H1 (cell line): ENCODE measurements at regions not wholly inside any gene's neighbourhood (a gene's known extent, or its start where the extent isn't known, plus 50 kb on each side); places are given as distances from the start of the nearest gene placed in this dataset.

Source experiments
- CTCF ChIA-PET: fragments of 300-600 bp; sonication (Branson Sonifier 250); formaldehyde crosslinking; loops from one replicate; lab custom pipeline; 2021; ENCODE audit not compliant: partially characterized antibody; lab: Charles Lee
- POLR2A ChIA-PET: fragments of 300-600 bp; sonication (Branson Sonifier 250); formaldehyde crosslinking; loops from one replicate; lab custom pipeline; 2021; ENCODE audit warnings: inconsistent platforms; ENCODE audit not compliant: partially characterized antibody; lab: Charles Lee
- DNase-seq, 2 experiments: peaks; one replicate each; pipeline versions ENCODE4 v3.0.0 to v3.0.0-alpha.2; 2010 to 2022; ENCODE audit warnings: low spot score in 2 of 2, low read depth in 1 of 2, mixed read lengths in 1 of 2
- FAIRE-seq: peaks from 2 replicates; lab custom pipeline; 2011; peaks lifted over from hg19 to GRCh38; lab: Jason Lieb, UNC
- H2AFZ ChIP-seq: 2 replicates; pipeline ENCODE4 v1.8.1; 2012; ENCODE audit warnings: low read length, inconsistent platforms
- H2AK5ac ChIP-seq: 2 replicates; pipeline ENCODE4 v1.6.1; 2013; ENCODE audit warnings: low read depth, low read length
- H2BK120ac ChIP-seq: replicated peaks from 2 replicates; pipeline ENCODE3; 2013; ENCODE audit warnings: low read depth, low read length, inconsistent platforms
- H2BK12ac ChIP-seq: 2 replicates; pipeline ENCODE4 v1.6.1; 2013; ENCODE audit warnings: low read depth, low read length
- H2BK15ac ChIP-seq: 2 replicates; pipeline ENCODE4 v1.6.1; 2013; ENCODE audit warnings: low read length
- H2BK20ac ChIP-seq: 2 replicates; pipeline ENCODE4 v1.6.1; 2013; ENCODE audit warnings: low read length
- H2BK5ac ChIP-seq: 2 replicates; pipeline ENCODE4 v1.6.1; 2013; ENCODE audit warnings: low read depth, low read length
- H3K14ac ChIP-seq: 2 replicates; pipeline ENCODE4 v1.6.1; 2013; ENCODE audit warnings: inconsistent platforms; ENCODE audit not compliant: insufficient read length
- H3K18ac ChIP-seq: 2 replicates; pipeline ENCODE4 v1.6.1; 2013; ENCODE audit warnings: low read length; ENCODE audit errors: extremely low read depth
- H3K23ac ChIP-seq: 2 replicates; pipeline ENCODE4 v1.6.1; 2013; ENCODE audit warnings: inconsistent platforms; ENCODE audit not compliant: insufficient read length
- H3K23me2 ChIP-seq: 2 replicates; pipeline ENCODE4 v1.6.1; 2013; ENCODE audit warnings: low read depth, low read length
- H3K27ac ChIP-seq: 2 replicates; pipeline ENCODE4 v1.6.1; 2011; ENCODE audit warnings: low read depth, low read length, inconsistent platforms
- H3K27me3 ChIP-seq, 4 experiments: replicated peaks in 1 of 4; 1 replicate in 1 of 4; 2 replicates in 3 of 4; pipeline versions ENCODE4 v1.6.1 to v1.8.1; 2011 to 2013; ENCODE audit warnings: low read length in 3 of 4, mild to moderate bottlenecking in 3 of 4, inconsistent platforms in 2 of 4, mixed read lengths in 2 of 4, moderate library complexity in 1 of 4; ENCODE audit not compliant: control insufficient read depth in 3 of 4, insufficient read depth in 3 of 4; ENCODE audit errors: extremely low read depth in 1 of 4
- H3K36me3 ChIP-seq, 4 experiments: 2 replicates each; pipeline versions ENCODE4 v1.6.1 to v1.8.1; 2011 to 2013; ENCODE audit warnings: mild to moderate bottlenecking in 4 of 4, low read length in 3 of 4, moderate library complexity in 2 of 4, control low read depth in 1 of 4, inconsistent platforms in 1 of 4; ENCODE audit not compliant: insufficient read depth in 4 of 4, control insufficient read depth in 2 of 4
- H3K4ac ChIP-seq: replicated peaks from 2 replicates; pipeline ENCODE3; 2013; ENCODE audit warnings: low read length, low read depth, mixed read lengths, inconsistent platforms; ENCODE audit not compliant: insufficient read length
- H3K4me1 ChIP-seq, 4 experiments: replicated peaks in 1 of 4; 1 replicate in 1 of 4; 2 replicates in 3 of 4; pipeline versions ENCODE4 v1.6.1 to v1.8.1; 2011 to 2013; ENCODE audit warnings: low read length in 3 of 4, inconsistent platforms in 2 of 4, mixed read lengths in 1 of 4; ENCODE audit not compliant: insufficient read depth in 4 of 4, control insufficient read depth in 3 of 4
- H3K4me2 ChIP-seq, 2 experiments: 2 replicates each; pipeline versions ENCODE4 v1.6.1 to v1.8.1; 2011 to 2013; ENCODE audit warnings: low read depth in 2 of 2, low read length in 2 of 2, control low read depth in 1 of 2, inconsistent platforms in 1 of 2, mild to moderate bottlenecking in 1 of 2; ENCODE audit not compliant: insufficient read depth in 1 of 2
- H3K4me3 ChIP-seq, 4 experiments: fragments of 200-600, 300-600 bp in 1 of 4; sonication (generic), shearing (Covaris generic), sonication (Bioruptor Twin) in 1 of 4; 2 replicates each; pipeline versions ENCODE4 v1.5.1 to v1.8.1; 2011 to 2016; ENCODE audit warnings: low read length in 4 of 4, low read depth in 3 of 4, control low read depth in 2 of 4, inconsistent platforms in 2 of 4, mild to moderate bottlenecking in 2 of 4, mixed read lengths in 1 of 4, moderate library complexity in 1 of 4; ENCODE audit not compliant: insufficient read depth in 2 of 4; ENCODE audit errors: extremely low read depth in 1 of 4
- H3K56ac ChIP-seq: replicated peaks from 2 replicates; pipeline ENCODE3; 2013; ENCODE audit warnings: low read depth, mild to moderate bottlenecking, mixed read lengths, low read length, inconsistent platforms; ENCODE audit not compliant: insufficient read length
- H3K79me1 ChIP-seq: 2 replicates; pipeline ENCODE4 v1.6.1; 2013; ENCODE audit warnings: low read depth, low read length, control low read depth
- H3K79me2 ChIP-seq, 2 experiments: 2 replicates each; pipeline versions ENCODE4 v1.6.1 to v1.8.1; 2012 to 2013; ENCODE audit warnings: low read length in 2 of 2, mild to moderate bottlenecking in 2 of 2, inconsistent platforms in 1 of 2; ENCODE audit not compliant: insufficient read depth in 2 of 2, control insufficient read depth in 1 of 2
- H3K9ac ChIP-seq, 4 experiments: replicated peaks in 1 of 4; 1 replicate in 1 of 4; 2 replicates in 3 of 4; pipeline versions ENCODE4 v1.6.1 to v1.8.1; 2011 to 2013; ENCODE audit warnings: low read depth in 3 of 4, low read length in 3 of 4, control low read depth in 2 of 4, mild to moderate bottlenecking in 2 of 4, moderate library complexity in 2 of 4, inconsistent platforms in 1 of 4; ENCODE audit errors: extremely low read depth in 1 of 4
- H3K9me3 ChIP-seq, 2 experiments: 2 replicates each; pipeline versions ENCODE4 v1.6.1 to v1.8.1; 2012 to 2013; ENCODE audit warnings: mild to moderate bottlenecking in 2 of 2, moderate library complexity in 2 of 2, control low read depth in 1 of 2, inconsistent platforms in 1 of 2, low read depth in 1 of 2, low read length in 1 of 2, mixed read lengths in 1 of 2; ENCODE audit not compliant: insufficient read depth in 2 of 2
- H4K20me1 ChIP-seq, 2 experiments: replicated peaks in 1 of 2; 2 replicates each; pipeline versions ENCODE3 to v1.8.1; 2011 to 2013; ENCODE audit warnings: inconsistent platforms in 2 of 2, low read length in 2 of 2, mild to moderate bottlenecking in 1 of 2; ENCODE audit not compliant: insufficient read depth in 2 of 2, control insufficient read depth in 1 of 2
- H4K5ac ChIP-seq: 2 replicates; pipeline ENCODE4 v1.6.1; 2013; ENCODE audit warnings: low read length, low read depth, mixed read lengths, inconsistent platforms; ENCODE audit not compliant: insufficient read length
- H4K8ac ChIP-seq: 2 replicates; pipeline ENCODE4 v1.8.0; 2013; ENCODE audit warnings: mild to moderate bottlenecking, moderate library complexity, low read length, inconsistent platforms; ENCODE audit not compliant: insufficient read depth; ENCODE audit errors: extremely low read depth
- H4K91ac ChIP-seq: replicated peaks from 2 replicates; pipeline ENCODE3; 2013; ENCODE audit warnings: low read length, mixed read lengths, inconsistent platforms; ENCODE audit not compliant: insufficient read length
- BCL11A ChIP-seq, 2 experiments: IDR thresholded peaks; one replicate each; pipeline ENCODE4 v1.6.1; 2011; ENCODE audit warnings: low read depth in 2 of 2, low read length in 2 of 2, mild to moderate bottlenecking in 2 of 2
- BRCA1 ChIP-seq: IDR thresholded peaks from 2 replicates; pipeline ENCODE4 v1.6.1; 2012; ENCODE audit warnings: low read depth, low read length, improper control_type of control experiment
- CEBPB ChIP-seq: IDR thresholded peaks from 2 replicates; pipeline ENCODE4 v1.6.1; 2012; ENCODE audit warnings: low read depth, low read length
- EZH2 ChIP-seq: fragments of 200-600 bp; sonication (generic); IDR thresholded peaks from 2 replicates; pipeline ENCODE4 v1.7.1; 2012; ENCODE audit warnings: low read depth, mild to moderate bottlenecking, moderate library complexity, low read length, inconsistent platforms; ENCODE audit not compliant: severe bottlenecking
- HDAC6 ChIP-seq: IDR thresholded peaks from one replicate; pipeline ENCODE4 v1.7.1; 2012; ENCODE audit warnings: low read depth, mild to moderate bottlenecking, inconsistent platforms, low read length, moderate library complexity
- KDM4A ChIP-seq: IDR thresholded peaks from one replicate; pipeline ENCODE4 v1.7.1; 2012; ENCODE audit warnings: low read depth, mild to moderate bottlenecking, moderate library complexity, low read length, inconsistent platforms; ENCODE audit not compliant: severe bottlenecking
- NANOG ChIP-seq: IDR thresholded peaks from 2 replicates; pipeline ENCODE4 v1.6.1; 2011; ENCODE audit warnings: low read length, low read depth, mild to moderate bottlenecking, inconsistent platforms; ENCODE audit not compliant: insufficient read depth, poor library complexity, severe bottlenecking
- POLR2AphosphoS5 ChIP-seq: IDR thresholded peaks from 2 replicates; pipeline ENCODE4 v1.6.1; 2011; ENCODE audit warnings: low read depth, low read length
- RFX5 ChIP-seq: IDR thresholded peaks from 2 replicates; pipeline ENCODE4 v1.6.1; 2011; ENCODE audit warnings: low read depth, low read length, improper control_type of control experiment, borderline replicate concordance
- SAP30 ChIP-seq: fragments of 300-600 bp; sonication (generic); IDR thresholded peaks from 2 replicates; pipeline ENCODE4 v1.7.1; 2012; ENCODE audit warnings: low read length, moderate library complexity, mild to moderate bottlenecking, inconsistent platforms; ENCODE audit not compliant: insufficient read depth, insufficient replicate concordance
- SIRT6 ChIP-seq: IDR thresholded peaks from one replicate; pipeline ENCODE4 v1.7.1; 2012; ENCODE audit warnings: low read length, inconsistent platforms
- SP2 ChIP-seq: IDR thresholded peaks from 2 replicates; pipeline ENCODE4 v1.6.1; 2012; ENCODE audit warnings: mild to moderate bottlenecking, low read length, inconsistent platforms
- SUZ12 ChIP-seq: fragments of 200-600 bp; sonication (generic); IDR thresholded peaks from 2 replicates; pipeline ENCODE4 v1.6.1; 2012; ENCODE audit warnings: mild to moderate bottlenecking, inconsistent platforms, low read length, moderate library complexity, mixed read lengths
- WGBS, 2 experiments: shearing (Covaris generic) in 1 of 2; methylation state at CpG; one replicate each; pipeline versions ENCODE4 v1.1.6 to v1.1.7; 2013 to 2015; ENCODE audit warnings: low lambda C conversion rate in 2 of 2, mixed read lengths in 2 of 2, inconsistent platforms in 1 of 2, low coverage in 1 of 2, missing lambda C conversion rate in 1 of 2; ENCODE audit not compliant: insufficient replicate concordance in 2 of 2, insufficient coverage in 1 of 2, insufficient read length in 1 of 2; ENCODE audit errors: extremely low coverage in 1 of 2, missing lambda C conversion rate in 1 of 2; 5-methylcytosine and 5-hydroxymethylcytosine counted together
- TF ChIP-seq, protein P1 (sequence below): IDR thresholded peaks from 2 replicates; pipeline ENCODE4 v1.6.1; 2012; ENCODE audit warnings: low read length, inconsistent platforms

DNA sequence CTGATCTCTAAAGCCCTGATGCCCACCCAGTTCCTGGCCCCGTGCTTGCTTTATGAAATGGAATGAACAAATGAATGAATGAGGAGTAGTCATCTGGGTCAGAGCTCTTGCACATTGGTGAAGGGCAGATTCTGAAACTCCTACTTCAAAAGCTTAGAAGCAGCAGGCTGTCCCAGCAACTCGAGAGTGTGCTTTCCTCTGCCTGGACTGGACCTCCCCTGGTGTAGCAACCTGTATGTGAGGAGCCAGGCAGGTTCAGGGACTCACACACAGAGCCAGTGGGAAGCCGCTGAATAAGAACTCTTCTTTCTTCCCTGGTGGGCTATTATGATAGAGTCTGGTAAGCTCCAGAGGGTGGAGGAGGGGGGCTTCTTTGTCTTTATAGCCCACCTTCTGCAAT, 396.4 kb downstream of the CDK5RAP2 start:
- H3K4ac ChIP-seq: no peak overlapping the region
- TF ChIP-seq KDM4A: no peak
- TF ChIP-seq BCL11A (IDR thresholded peaks at IDR 0.05; ENCODE audit: low read depth in 2 of 2, low read length in 2 of 2): no peak
- TF ChIP-seq NANOG: no peak
- no peak for TF ChIP-seq HDAC6
- TF ChIP-seq SP2: no peak
- no peak for TF ChIP-seq SUZ12
- no peak for TF ChIP-seq EZH2
- TF ChIP-seq CEBPB: no peak
- TF ChIP-seq SIRT6: no peak
- TF ChIP-seq, protein P1, sequence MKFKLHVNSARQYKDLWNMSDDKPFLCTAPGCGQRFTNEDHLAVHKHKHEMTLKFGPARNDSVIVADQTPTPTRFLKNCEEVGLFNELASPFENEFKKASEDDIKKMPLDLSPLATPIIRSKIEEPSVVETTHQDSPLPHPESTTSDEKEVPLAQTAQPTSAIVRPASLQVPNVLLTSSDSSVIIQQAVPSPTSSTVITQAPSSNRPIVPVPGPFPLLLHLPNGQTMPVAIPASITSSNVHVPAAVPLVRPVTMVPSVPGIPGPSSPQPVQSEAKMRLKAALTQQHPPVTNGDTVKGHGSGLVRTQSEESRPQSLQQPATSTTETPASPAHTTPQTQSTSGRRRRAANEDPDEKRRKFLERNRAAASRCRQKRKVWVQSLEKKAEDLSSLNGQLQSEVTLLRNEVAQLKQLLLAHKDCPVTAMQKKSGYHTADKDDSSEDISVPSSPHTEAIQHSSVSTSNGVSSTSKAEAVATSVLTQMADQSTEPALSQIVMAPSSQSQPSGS: no peak
- TF ChIP-seq BRCA1: no peak
- TF ChIP-seq POLR2AphosphoS5: no peak
- TF ChIP-seq SAP30: no peak
- TF ChIP-seq RFX5: no peak

More for the DNA sequence above, 396.4 kb downstream of the CDK5RAP2 start:
- WGBS, 2 experiments: 79% methylated on average over 3 of the region's 3 CpGs; no CpG with 5 or more reads in 1 of the 2 experiments
- H3K27me3 ChIP-seq: no peaks in the 10 kb centered on the region
- H4K8ac ChIP-seq: no peak overlapping the region
- H3K27ac ChIP-seq: no peak overlapping the region
- no peak overlapping the region for H2AK5ac ChIP-seq
- no peak overlapping the region for H2BK120ac ChIP-seq
- no peak overlapping the region for H4K91ac ChIP-seq
- H3K4me3 ChIP-seq: no peak overlapping the region
- H4K5ac ChIP-seq: no peak overlapping the region
- no peak overlapping the region for H3K14ac ChIP-seq
- no peaks in the 10 kb centered on the region for H4K20me1 ChIP-seq
- H2BK5ac ChIP-seq: no peak overlapping the region
- FAIRE-seq: no peak
- no peak overlapping the region for H3K56ac ChIP-seq
- no peaks in the 10 kb centered on the region for H3K9me3 ChIP-seq
- H2BK15ac ChIP-seq: no peak overlapping the region
- no peak overlapping the region for H3K18ac ChIP-seq
- H3K4me2 ChIP-seq: no peak overlapping the region
- no peaks in the 10 kb centered on the region for H3K23me2 ChIP-seq
- no peak overlapping the region for H2AFZ ChIP-seq
- H3K9ac ChIP-seq: no peak overlapping the region
- no peaks in the 10 kb centered on the region for H3K79me2 ChIP-seq
- no peaks in the 10 kb centered on the region for H3K36me3 ChIP-seq
- no peak for DNase-seq
- ChIA-PET POLR2A (no interaction called here), CTCF (interaction anchor here (0.6 kb wide), 1 partner anchor 426 kb away, joined by 3 read pairs; no protein-coding TSS in a partner anchor)
- H3K4me1 ChIP-seq: no peaks in the 10 kb centered on the region
- no peak overlapping the region for H3K23ac ChIP-seq
- no peak overlapping the region for H2BK12ac ChIP-seq
- no peak overlapping the region for H2BK20ac ChIP-seq
- H3K79me1 ChIP-seq: no peaks in the 10 kb centered on the region
